GM21390 (cell line): ENCODE measurements at regions not wholly inside any gene's neighbourhood (a gene's known extent, or its start where the extent isn't known, plus 50 kb on each side); places are given as distances from the start of the nearest gene placed in this dataset.
A peak's percentile ranks its signal among the peaks of the same experiment; 100 is the strongest.

ENCODE experiments used
- ATAC-seq: cut with Tn5 transposase; IDR thresholded peaks from one replicate; pipeline ENCODE4 v1.9.1; 2021; ENCODE audit not compliant: unreplicated experiment

- no peak for ATAC-seq
Measured at GRCh38 chr14:61847861-61848260, 85.6 kb downstream of the SNAPC1 start.

GRCh38 chr14:61854898-61855297 lies 92.7 kb downstream of the SNAPC1 start:
- ATAC-seq: no peak

- ATAC-seq: peak; percentile 98
Measured at GRCh38 chr14:61860294-61860918, 98.2 kb downstream of the SNAPC1 start.

GRCh38 chr14:61861320-61861865 lies 99.2 kb downstream of the SNAPC1 start:
- ATAC-seq: no peak

GRCh38 chr14:61864329-61864898 lies 102.2 kb downstream of the SNAPC1 start:
- ATAC-seq: no peak

- peak; percentile 95 for ATAC-seq
Measured at GRCh38 chr14:61866932-61867920, 105.0 kb downstream of the SNAPC1 start.

- no peak for ATAC-seq
Measured at GRCh38 chr14:61868846-61869245, 106.6 kb downstream of the SNAPC1 start.

- no peak for ATAC-seq
Measured at GRCh38 chr14:61870163-61870562, 107.9 kb downstream of the SNAPC1 start.

- peak; percentile 96 for ATAC-seq
Measured at GRCh38 chr14:61872452-61872851, 110.2 kb downstream of the SNAPC1 start.

- no peak for ATAC-seq
Measured at GRCh38 chr14:61875483-61875882, 113.3 kb downstream of the SNAPC1 start.

- ATAC-seq: no peak
Measured at GRCh38 chr14:61876362-61877034, 114.3 kb downstream of the SNAPC1 start.

- no peak for ATAC-seq
Measured at GRCh38 chr14:61877035-61877390, 114.8 kb downstream of the SNAPC1 start.

GRCh38 chr14:61877768-61878167 lies 115.5 kb downstream of the SNAPC1 start:
- ATAC-seq: no peak

- no peak for ATAC-seq
Measured at GRCh38 chr14:61878931-61879330, 116.7 kb downstream of the SNAPC1 start.

GRCh38 chr14:61881046-61881445 lies 118.8 kb downstream of the SNAPC1 start:
- ATAC-seq: no peak

GRCh38 chr14:61884711-61885110 lies 122.5 kb downstream of the SNAPC1 start:
- ATAC-seq: no peak

- ATAC-seq: no peak
Measured at GRCh38 chr14:61885203-61885961, 123.2 kb downstream of the SNAPC1 start.

- ATAC-seq: no peak
Measured at GRCh38 chr14:61887628-61888027, 125.4 kb downstream of the SNAPC1 start.

GRCh38 chr14:61889914-61890351 lies 127.7 kb downstream of the SNAPC1 start:
- ATAC-seq: peak; percentile 99

GRCh38 chr14:61891170-61891569 lies 128.9 kb downstream of the SNAPC1 start:
- no peak for ATAC-seq
